ENCODE measurements at regions not wholly inside any gene's neighbourhood (a gene's known extent, or its start where the extent isn't known, plus 50 kb on each side); places are given as distances from the start of the nearest gene placed in this dataset.
A peak's percentile ranks its signal among the peaks of the same experiment; 100 is the strongest.

GRCh38 chr9:134537951-134538641 is 103.5 kb upstream of the COL5A1 start:
- H3K9ac ChIP-seq (ENCODE audit: insufficient read length), result peak overlapping the region; percentile 15
- H3K4me3 ChIP-seq, result no peak overlapping the region
- no peak for DNase-seq (ENCODE audit: low read depth, low spot score)
- no peaks in the 10 kb centered on the region for H3K9me3 ChIP-seq (ENCODE audit: low read depth, low read length)
- H3K36me3 ChIP-seq (ENCODE audit: insufficient read depth, low read length), result no peaks in the 10 kb centered on the region
- no peak for TF ChIP-seq POLR2AphosphoS5 (IDR thresholded peaks at IDR 0.05; ENCODE audit: borderline replicate concordance, low read depth, low read length)
- H3K27ac ChIP-seq, result no peak overlapping the region

- Histone ChIP-seq H3K4me3 (no peak overlapping the region), H3K27ac (no peak overlapping the region), H3K9ac (ENCODE audit: insufficient read length) (no peak overlapping the region), H3K9me3 (ENCODE audit: low read depth, low read length) (no peaks in the 10 kb centered on the region), H3K36me3 (ENCODE audit: insufficient read depth, low read length) (no peaks in the 10 kb centered on the region)
- TF ChIP-seq EZH2 (IDR thresholded peaks at IDR 0.05) (no peak), POLR2AphosphoS5 (IDR thresholded peaks at IDR 0.05; ENCODE audit: borderline replicate concordance, low read depth, low read length) (no peak), FOXP2 (optimal IDR thresholded peaks at IDR 0.05; ENCODE audit: control extremely low read depth, extremely low read length, insufficient read depth) (no peak)
- no peak for DNase-seq (ENCODE audit: low read depth, low spot score)
Observed at GRCh38 chr9:134538856-134539566, 102.6 kb upstream of the COL5A1 start.

- Histone ChIP-seq H3K27ac (no peak overlapping the region), H3K9me3 (ENCODE audit: low read depth, low read length) (no peaks in the 10 kb centered on the region), H3K9ac (ENCODE audit: insufficient read length) (no peak overlapping the region), H3K36me3 (ENCODE audit: insufficient read depth, low read length) (no peaks in the 10 kb centered on the region), H3K4me3 (no peak overlapping the region)
- TF ChIP-seq POLR2AphosphoS5 (IDR thresholded peaks at IDR 0.05; ENCODE audit: borderline replicate concordance, low read depth, low read length) (no peak), EZH2 (IDR thresholded peaks at IDR 0.05) (no peak), FOXP2 (optimal IDR thresholded peaks at IDR 0.05; ENCODE audit: control extremely low read depth, extremely low read length, insufficient read depth) (no peak)
- DNase-seq (ENCODE audit: low read depth, low spot score), result no peak
Observed at GRCh38 chr9:134539586-134540194, 101.9 kb upstream of the COL5A1 start.

- Histone ChIP-seq H3K9me3 (ENCODE audit: low read depth, low read length) (no peaks in the 10 kb centered on the region), H3K36me3 (ENCODE audit: insufficient read depth, low read length) (no peaks in the 10 kb centered on the region), H3K9ac (ENCODE audit: insufficient read length) (no peak overlapping the region), H3K27ac (no peak overlapping the region), H3K4me3 (no peak overlapping the region)
- TF ChIP-seq FOXP2 (optimal IDR thresholded peaks at IDR 0.05; ENCODE audit: control extremely low read depth, extremely low read length, insufficient read depth) (no peak), POLR2AphosphoS5 (IDR thresholded peaks at IDR 0.05; ENCODE audit: borderline replicate concordance, low read depth, low read length) (no peak), EZH2 (IDR thresholded peaks at IDR 0.05) (no peak)
- no peak for DNase-seq (ENCODE audit: low read depth, low spot score)
Observed at GRCh38 chr9:134540276-134541096, 101.1 kb upstream of the COL5A1 start.

GRCh38 chr9:134541097-134541747 is 100.4 kb upstream of the COL5A1 start:
- H3K27ac ChIP-seq, result no peak overlapping the region
- TF ChIP-seq FOXP2 (optimal IDR thresholded peaks at IDR 0.05; ENCODE audit: control extremely low read depth, extremely low read length, insufficient read depth) (no peak), POLR2AphosphoS5 (IDR thresholded peaks at IDR 0.05; ENCODE audit: borderline replicate concordance, low read depth, low read length) (no peak), EZH2 (IDR thresholded peaks at IDR 0.05) (no peak)
- no peaks in the 10 kb centered on the region for H3K9me3 ChIP-seq (ENCODE audit: low read depth, low read length)
- no peaks in the 10 kb centered on the region for H3K36me3 ChIP-seq (ENCODE audit: insufficient read depth, low read length)
- no peak for DNase-seq (ENCODE audit: low read depth, low spot score)
- no peak overlapping the region for H3K9ac ChIP-seq (ENCODE audit: insufficient read length)
- no peak overlapping the region for H3K4me3 ChIP-seq

GRCh38 chr9:134544388-134545214 is 97.0 kb upstream of the COL5A1 start:
- TF ChIP-seq POLR2AphosphoS5 (IDR thresholded peaks at IDR 0.05; ENCODE audit: borderline replicate concordance, low read depth, low read length), result no peak
- no peak for TF ChIP-seq FOXP2 (optimal IDR thresholded peaks at IDR 0.05; ENCODE audit: control extremely low read depth, extremely low read length, insufficient read depth)
- no peak for TF ChIP-seq EZH2 (IDR thresholded peaks at IDR 0.05)
- Histone ChIP-seq H3K9me3 (ENCODE audit: low read depth, low read length) (no peaks in the 10 kb centered on the region), H3K9ac (ENCODE audit: insufficient read length) (no peak overlapping the region), H3K27ac (0 out of 2 replicates have a peak overlapping the region, but pooled peaks have one; percentile 9), H3K36me3 (ENCODE audit: insufficient read depth, low read length) (no peaks in the 10 kb centered on the region), H3K4me3 (no peak overlapping the region)
- no peak for DNase-seq (ENCODE audit: low read depth, low spot score)

GRCh38 chr9:134545215-134545542 is 96.4 kb upstream of the COL5A1 start:
- Histone ChIP-seq H3K27ac (0 out of 2 replicates have a peak overlapping the region, but pooled peaks have one; percentile 9), H3K36me3 (ENCODE audit: insufficient read depth, low read length) (no peaks in the 10 kb centered on the region), H3K4me3 (no peak overlapping the region), H3K9me3 (ENCODE audit: low read depth, low read length) (no peaks in the 10 kb centered on the region), H3K9ac (ENCODE audit: insufficient read length) (no peak overlapping the region)
- TF ChIP-seq POLR2AphosphoS5 (IDR thresholded peaks at IDR 0.05; ENCODE audit: borderline replicate concordance, low read depth, low read length) (no peak), FOXP2 (optimal IDR thresholded peaks at IDR 0.05; ENCODE audit: control extremely low read depth, extremely low read length, insufficient read depth) (no peak), EZH2 (IDR thresholded peaks at IDR 0.05) (no peak)
- DNase-seq (ENCODE audit: low read depth, low spot score), result no peak

All from SK-N-MC (cell line).